Loucy (cell line): ENCODE measurements at regions not wholly inside any gene's neighbourhood (a gene's known extent, or its start where the extent isn't known, plus 50 kb on each side); places are given as distances from the start of the nearest gene placed in this dataset.

Source experiments
- H2AFZ ChIP-seq: fragments of 200-600 bp; sonication (generic); 2 replicates; pipeline ENCODE4 v1.6.0; 2016; ENCODE audit warnings: antibody characterized with exemption, mild to moderate bottlenecking, low read length, moderate library complexity
- H3F3A ChIP-seq: fragments of 200-600 bp; 2 replicates; pipeline ENCODE4 v1.6.0; 2016; ENCODE audit warnings: antibody characterized with exemption, low read depth, mild to moderate bottlenecking
- H3K27me3 ChIP-seq: fragments of 200-600 bp; sonication (generic); 2 replicates; pipeline ENCODE4 v1.6.1; 2014; ENCODE audit warnings: low read length, mild to moderate bottlenecking; ENCODE audit not compliant: insufficient read depth, poor library complexity, severe bottlenecking
- H3K36me3 ChIP-seq: fragments of 200-600 bp; sonication (generic); 2 replicates; pipeline ENCODE4 v1.6.1; 2016; ENCODE audit warnings: low read length; ENCODE audit not compliant: insufficient read depth
- H3K4me1 ChIP-seq: fragments of 200-600 bp; sonication (generic); 2 replicates; pipeline ENCODE4 v1.5.1; 2014; ENCODE audit warnings: low read length, mild to moderate bottlenecking; ENCODE audit not compliant: insufficient read depth, poor library complexity, severe bottlenecking
- H3K4me2 ChIP-seq: fragments of 200-600 bp; sonication (generic); 2 replicates; pipeline ENCODE4 v1.6.0; 2014; ENCODE audit warnings: antibody characterized with exemption, low read length, low read depth, mild to moderate bottlenecking; ENCODE audit not compliant: poor library complexity, severe bottlenecking
- H3K4me3 ChIP-seq: fragments of 200-600 bp; sonication (generic); 2 replicates; pipeline ENCODE4 v1.5.1; 2014; ENCODE audit warnings: low read length, mild to moderate bottlenecking, mixed read lengths; ENCODE audit not compliant: poor library complexity, severe bottlenecking
- H3K79me2 ChIP-seq: fragments of 200-600 bp; sonication (generic); 2 replicates; pipeline ENCODE4 v1.6.1; 2014; ENCODE audit warnings: low read length; ENCODE audit not compliant: insufficient read depth
- H3K9ac ChIP-seq: fragments of 200-600 bp; sonication (generic); 2 replicates; pipeline ENCODE4 v1.6.0; 2014; ENCODE audit warnings: mild to moderate bottlenecking, low read depth, low read length, moderate library complexity; ENCODE audit not compliant: poor library complexity, severe bottlenecking
- H3K9me2 ChIP-seq: fragments of 200-600 bp; sonication (generic); replicated peaks from 2 replicates; pipeline ENCODE4 v1.6.1; 2016; ENCODE audit warnings: low read depth, low read length, mixed read lengths
- H3K9me3 ChIP-seq: fragments of 200-600 bp; sonication (generic); 2 replicates; pipeline ENCODE4 v1.6.1; 2014; ENCODE audit warnings: mild to moderate bottlenecking, antibody characterized with exemption, low read length, low read depth; ENCODE audit not compliant: insufficient read depth
- H4K20me1 ChIP-seq: fragments of 200-600 bp; sonication (generic); 2 replicates; pipeline ENCODE4 v1.6.0; 2014; ENCODE audit warnings: antibody characterized with exemption, low read length, mild to moderate bottlenecking; ENCODE audit not compliant: insufficient read depth, poor library complexity, severe bottlenecking
- EZH2phosphoT487 ChIP-seq: fragments of 200-600 bp; IDR thresholded peaks from 2 replicates; pipeline ENCODE4 v1.6.1; 2018; ENCODE audit warnings: antibody characterized with exemption, mild to moderate bottlenecking, moderate library complexity, borderline replicate concordance
- TF ChIP-seq, protein P1 (sequence below): fragments of 200-600 bp; sonication (generic); conservative IDR thresholded peaks from 2 replicates; pipeline ENCODE4 v1.5.1; 2014; ENCODE audit warnings: mild to moderate bottlenecking, antibody characterized with exemption, low read length

DNA sequence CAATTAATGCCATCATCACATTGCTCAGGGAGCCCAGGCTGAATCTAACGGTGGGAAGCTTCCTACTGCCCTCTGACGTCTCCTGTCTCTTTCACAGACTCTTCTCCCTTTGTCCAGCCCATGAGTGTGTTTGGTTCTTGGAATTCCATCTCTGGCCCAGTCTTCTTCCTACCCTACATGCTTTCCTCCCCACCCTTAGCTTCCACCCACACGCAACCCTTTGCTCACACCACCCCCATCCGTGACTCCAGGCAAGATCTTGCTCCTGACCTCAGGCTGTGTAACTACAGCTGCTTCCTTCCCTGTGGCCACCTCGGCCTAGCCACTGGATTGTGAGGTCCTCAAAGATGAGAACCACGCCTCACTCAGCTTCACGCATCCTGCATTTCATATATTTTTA is 72.3 kb upstream of the THBS1 start:
- no peaks in the 10 kb centered on the region for H3K36me3 ChIP-seq
- no peaks in the 10 kb centered on the region for H4K20me1 ChIP-seq
- no peak overlapping the region for H3K4me2 ChIP-seq
- H3K4me1 ChIP-seq: no peaks in the 10 kb centered on the region
- H2AFZ ChIP-seq: no peak overlapping the region
- H3F3A ChIP-seq: no peaks in the 10 kb centered on the region
- H3K9ac ChIP-seq: no peak overlapping the region
- no peak for TF ChIP-seq EZH2phosphoT487
- no peaks in the 10 kb centered on the region for H3K79me2 ChIP-seq
- H3K4me3 ChIP-seq: no peak overlapping the region
- no peaks in the 10 kb centered on the region for H3K9me2 ChIP-seq
- no peaks in the 10 kb centered on the region for H3K27me3 ChIP-seq
- no peaks in the 10 kb centered on the region for H3K9me3 ChIP-seq

GRCh38 chr15:39510001-39510701 is 70.7 kb upstream of the THBS1 start:
- Histone ChIP-seq H3K4me3 (no peak overlapping the region), H3K4me2 (no peak overlapping the region), H3K9me2 (no peaks in the 10 kb centered on the region), H2AFZ (no peak overlapping the region), H4K20me1 (no peaks in the 10 kb centered on the region), H3K79me2 (no peaks in the 10 kb centered on the region), H3K9me3 (peaks cover 9% of the 10 kb centered on the region; the same call in 1 of the 2 replicates), H3K9ac (no peak overlapping the region), H3K36me3 (no peaks in the 10 kb centered on the region), H3K27me3 (no peaks in the 10 kb centered on the region), H3K4me1 (no peaks in the 10 kb centered on the region), H3F3A (no peaks in the 10 kb centered on the region)
- TF ChIP-seq, protein P1, sequence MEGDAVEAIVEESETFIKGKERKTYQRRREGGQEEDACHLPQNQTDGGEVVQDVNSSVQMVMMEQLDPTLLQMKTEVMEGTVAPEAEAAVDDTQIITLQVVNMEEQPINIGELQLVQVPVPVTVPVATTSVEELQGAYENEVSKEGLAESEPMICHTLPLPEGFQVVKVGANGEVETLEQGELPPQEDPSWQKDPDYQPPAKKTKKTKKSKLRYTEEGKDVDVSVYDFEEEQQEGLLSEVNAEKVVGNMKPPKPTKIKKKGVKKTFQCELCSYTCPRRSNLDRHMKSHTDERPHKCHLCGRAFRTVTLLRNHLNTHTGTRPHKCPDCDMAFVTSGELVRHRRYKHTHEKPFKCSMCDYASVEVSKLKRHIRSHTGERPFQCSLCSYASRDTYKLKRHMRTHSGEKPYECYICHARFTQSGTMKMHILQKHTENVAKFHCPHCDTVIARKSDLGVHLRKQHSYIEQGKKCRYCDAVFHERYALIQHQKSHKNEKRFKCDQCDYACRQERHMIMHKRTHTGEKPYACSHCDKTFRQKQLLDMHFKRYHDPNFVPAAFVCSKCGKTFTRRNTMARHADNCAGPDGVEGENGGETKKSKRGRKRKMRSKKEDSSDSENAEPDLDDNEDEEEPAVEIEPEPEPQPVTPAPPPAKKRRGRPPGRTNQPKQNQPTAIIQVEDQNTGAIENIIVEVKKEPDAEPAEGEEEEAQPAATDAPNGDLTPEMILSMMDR: no peak
- TF ChIP-seq EZH2phosphoT487: no peak

DNA sequence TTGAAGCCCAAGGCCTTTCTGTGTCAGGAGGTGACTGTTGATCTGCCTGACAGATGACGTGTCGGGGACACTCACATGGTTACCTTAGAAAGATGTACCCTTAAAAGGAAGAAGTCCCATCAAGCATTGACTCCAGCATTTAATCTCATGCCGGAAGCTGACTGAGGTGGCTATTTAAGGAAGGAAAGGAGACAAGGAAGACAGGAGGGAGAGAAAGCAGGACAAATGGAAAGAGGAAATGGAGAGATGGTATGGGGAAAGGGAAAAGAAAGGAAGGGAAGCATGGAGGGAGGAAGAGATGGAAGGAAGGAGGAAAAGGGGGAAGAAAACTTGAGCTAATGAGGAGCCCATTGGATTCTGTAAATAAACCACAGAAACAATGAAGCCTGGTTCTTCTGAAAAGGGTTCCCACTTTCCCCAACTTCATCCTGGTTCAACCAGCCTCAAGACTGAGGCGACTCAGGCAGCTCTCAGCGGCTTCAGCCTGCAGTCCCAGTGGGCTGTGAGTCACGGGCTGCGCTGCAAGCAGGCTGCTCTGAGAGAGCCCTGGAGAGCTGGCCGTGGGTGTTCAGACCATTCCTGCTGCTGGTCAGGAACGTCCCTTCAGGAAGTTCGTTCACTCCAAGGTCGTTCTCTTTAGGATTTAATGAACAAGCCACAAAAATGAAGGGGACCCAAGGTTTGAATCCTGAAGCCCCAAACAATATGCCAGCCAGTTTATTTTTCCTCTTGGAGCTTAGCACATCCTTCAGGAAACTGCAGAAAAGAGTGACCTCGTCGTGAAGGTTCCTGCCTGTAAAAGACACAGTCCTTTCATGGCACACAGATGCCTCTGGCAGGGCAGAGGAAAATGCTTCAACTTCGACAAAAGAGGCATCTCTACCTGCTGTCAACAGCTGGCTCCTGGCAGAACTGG is 69.6 kb upstream of the THBS1 start:
- Histone ChIP-seq H3K9ac (no peak overlapping the region), H4K20me1 (no peaks in the 10 kb centered on the region), H3K9me3 (peaks cover 13% of the 10 kb centered on the region; the same call in 1 of the 2 replicates), H3K79me2 (no peaks in the 10 kb centered on the region), H2AFZ (no peak overlapping the region), H3F3A (no peaks in the 10 kb centered on the region), H3K36me3 (no peaks in the 10 kb centered on the region), H3K27me3 (no peaks in the 10 kb centered on the region), H3K4me2 (no peak overlapping the region), H3K9me2 (no peaks in the 10 kb centered on the region), H3K4me1 (no peaks in the 10 kb centered on the region), H3K4me3 (no peak overlapping the region)
- TF ChIP-seq EZH2phosphoT487: no peak
- TF ChIP-seq, protein P1: no peak
